D721Med (cell line): ENCODE measurements at regions not wholly inside any gene's neighbourhood (a gene's known extent, or its start where the extent isn't known, plus 50 kb on each side); places are given as distances from the start of the nearest gene placed in this dataset.

ENCODE experiments used
- DNase-seq: peaks from one replicate; pipeline ENCODE4 v3.0.0; 2011; ENCODE audit warnings: low spot score; ENCODE audit not compliant: insufficient read length
- FAIRE-seq: peaks from 2 replicates; lab custom pipeline; 2011; peaks lifted over from hg19 to GRCh38; lab: Jason Lieb, UNC
- CTCF ChIP-seq: IDR thresholded peaks from 2 replicates; pipeline ENCODE4 v1.5.1; 2012; ENCODE audit warnings: mild to moderate bottlenecking, control low read depth; ENCODE audit not compliant: insufficient read depth; ENCODE audit errors: missing control alignments

- TF ChIP-seq CTCF = no peak
- no peak for DNase-seq
- FAIRE-seq = no peak
These were observed 177.6 kb downstream of the MTX2 start for GRCh38 chr2:176446718-176447414.

GRCh38 chr2:176447616-176448015, 178.4 kb downstream of the MTX2 start:
- DNase-seq (no peak), FAIRE-seq (no peak)
- TF ChIP-seq CTCF = no peak

GRCh38 chr2:176449852-176450251, 180.6 kb downstream of the MTX2 start:
- DNase-seq = no peak
- FAIRE-seq = no peak
- no peak for TF ChIP-seq CTCF

- no peak for TF ChIP-seq CTCF
- DNase-seq = no peak
- no peak for FAIRE-seq
These were observed 184.5 kb downstream of the MTX2 start for GRCh38 chr2:176453784-176454183.

- TF ChIP-seq CTCF = peak; percentile 93
- DNase-seq (peak; percentile 19), FAIRE-seq (no peak)
These were observed 185.9 kb downstream of the MTX2 start for GRCh38 chr2:176454893-176455815.

- no peak for DNase-seq
- FAIRE-seq = no peak
- no peak for TF ChIP-seq CTCF
These were observed 186.6 kb downstream of the MTX2 start for GRCh38 chr2:176455816-176456291.
